HCT116 (cell line): ENCODE measurements at regions not wholly inside any gene's neighbourhood (a gene's known extent, or its start where the extent isn't known, plus 50 kb on each side); places are given as distances from the start of the nearest gene placed in this dataset.

ENCODE experiments used
- ATAC-seq: fragments of 200-7000 bp; cut with Tn5 transposase; 2 replicates; pipeline ENCODE4 v1.9.1; 2020; ENCODE audit warnings: mild to moderate bottlenecking, moderate library complexity
- BruUV-seq: library from RNA; stranded (reverse); fragments of 400-500 nt; replicated peaks from 2 replicates; lab custom pipeline; 2021; lab: Mats Ljungman, UMichigan
- CTCF ChIA-PET: fragments of 300-600 bp; sonication (Branson Sonifier 250); formaldehyde crosslinking; loops from one replicate; lab custom pipeline; 2021; ENCODE audit warnings: antibody characterized with exemption; lab: Charles Lee
- POLR2A ChIA-PET: fragments of 300-600, 350-600 bp; sonication (Branson Sonifier 250); formaldehyde crosslinking; loops from one replicate; lab custom pipeline; 2021; ENCODE audit warnings: antibody characterized with exemption; lab: Charles Lee
- RAD21 ChIA-PET, 2 experiments: fragments of 300-600 bp; sonication (Branson Sonifier 250); formaldehyde crosslinking; loops; one replicate each; lab custom pipeline; 2023; ENCODE audit warnings: low total read pairs in 2 of 2; ENCODE audit not compliant: uncharacterized antibody in 2 of 2, unreplicated experiment in 2 of 2, low non-redundant PET in 1 of 2; lab: Charles Lee
- DNase-seq: peaks from one replicate; pipeline ENCODE4 v3.0.0-alpha.2; 2010; ENCODE audit warnings: low read depth, low spot score
- H2AFZ ChIP-seq: fragments of 200-600 bp; shearing (Covaris generic), sonication (generic); 2 replicates; pipeline ENCODE4 v1.6.1; 2017; ENCODE audit warnings: low read depth, mixed run types, mixed read lengths, antibody characterized with exemption, low read length; ENCODE audit not compliant: poor library complexity, severe bottlenecking
- H3K27ac ChIP-seq: 2 replicates; pipeline ENCODE4 v1.5.1; 2012; ENCODE audit warnings: low read depth, low read length
- H3K27me3 ChIP-seq: fragments of 200-600 bp; sonication (generic); 2 replicates; pipeline ENCODE4 v1.6.1; 2016; ENCODE audit warnings: mixed run types, low read length, mixed read lengths; ENCODE audit not compliant: insufficient read depth
- H3K36me3 ChIP-seq, 2 experiments: fragments of 200-500 bp in 1 of 2; fragments of 200-600 bp in 1 of 2; sonication (Bioruptor generic) in 1 of 2; sonication (generic) in 1 of 2; 2 replicates each; pipeline versions ENCODE4 v1.5.1 to v1.6.1; 2014 to 2016; ENCODE audit warnings: low read length in 2 of 2, inconsistent platforms in 1 of 2, mixed read lengths in 1 of 2, mixed run types in 1 of 2; ENCODE audit not compliant: insufficient read depth in 2 of 2, control insufficient read depth in 1 of 2
- H3K4me1 ChIP-seq, 2 experiments: fragments of 200-600 bp in 1 of 2; sonication (generic) in 1 of 2; 2 replicates each; pipeline versions ENCODE4 v1.5.1 to v1.6.1; 2012 to 2017; ENCODE audit warnings: low read length in 2 of 2, inconsistent platforms in 1 of 2, mild to moderate bottlenecking in 1 of 2, mixed read lengths in 1 of 2, mixed run types in 1 of 2, moderate library complexity in 1 of 2; ENCODE audit not compliant: insufficient read depth in 2 of 2, control insufficient read depth in 1 of 2
- H3K4me2 ChIP-seq: fragments of 200-600 bp; sonication (generic); 2 replicates; pipeline ENCODE4 v1.6.1; 2017; ENCODE audit warnings: mixed run types, low read length, mixed read lengths
- H3K4me3 ChIP-seq, 2 experiments: fragments of 200-600 bp in 1 of 2; sonication (generic) in 1 of 2; replicated peaks in 1 of 2; 2 replicates each; pipeline ENCODE4 v1.5.1; 2011 to 2016; ENCODE audit warnings: low read length in 2 of 2, control low read depth in 1 of 2, low read depth in 1 of 2, mild to moderate bottlenecking in 1 of 2, mixed read lengths in 1 of 2, mixed run types in 1 of 2
- H3K79me2 ChIP-seq: fragments of 200-600 bp; sonication (generic); 2 replicates; pipeline ENCODE4 v1.6.1; 2017; ENCODE audit warnings: mild to moderate bottlenecking, mixed run types, low read length, moderate library complexity, mixed read lengths; ENCODE audit not compliant: insufficient read depth
- H3K9ac ChIP-seq: fragments of 200-600 bp; sonication (generic); 2 replicates; pipeline ENCODE4 v1.6.1; 2016; ENCODE audit warnings: low read length, mixed read lengths
- H3K9me2 ChIP-seq: fragments of 200-600 bp; sonication (generic), shearing (Covaris generic); 2 replicates; pipeline ENCODE4 v1.6.1; 2017; ENCODE audit warnings: mixed run types, mild to moderate bottlenecking, moderate library complexity; ENCODE audit not compliant: insufficient read depth
- H3K9me3 ChIP-seq, 2 experiments: fragments of 200-500 bp in 1 of 2; fragments of 200-600 bp in 1 of 2; sonication (Bioruptor generic) in 1 of 2; sonication (generic) in 1 of 2; 2 replicates each; pipeline ENCODE4 v1.6.1; 2014 to 2017; ENCODE audit warnings: low read length in 2 of 2, mixed read lengths in 2 of 2, inconsistent platforms in 1 of 2, low read depth in 1 of 2, mild to moderate bottlenecking in 1 of 2, mixed run types in 1 of 2, moderate library complexity in 1 of 2; ENCODE audit not compliant: control insufficient read depth in 1 of 2, insufficient read depth in 1 of 2
- H4K20me1 ChIP-seq: fragments of 200-600 bp; sonication (generic), shearing (Covaris generic); 2 replicates; pipeline ENCODE4 v1.6.1; 2017; ENCODE audit warnings: mixed run types, mild to moderate bottlenecking, moderate library complexity; ENCODE audit not compliant: insufficient read depth
- ATF3 ChIP-seq: IDR thresholded peaks from 2 replicates; pipeline ENCODE4 v1.6.1; 2012
- CBX3 ChIP-seq: IDR thresholded peaks from 2 replicates; pipeline ENCODE4 v1.6.1; 2012; ENCODE audit warnings: low read depth
- CTCF ChIP-seq, 3 experiments: fragments of 200-600 bp in 1 of 3; sonication (generic) in 1 of 3; IDR thresholded peaks in 2 of 3; conservative IDR thresholded peaks in 1 of 3; 2 replicates each; pipeline ENCODE4 v1.5.1; 2012 to 2017; ENCODE audit warnings: low read depth in 2 of 3, low read length in 2 of 3, antibody characterized with exemption in 1 of 3, borderline replicate concordance in 1 of 3, control low read depth in 1 of 3, mild to moderate bottlenecking in 1 of 3, mixed read lengths in 1 of 3, mixed run types in 1 of 3, moderate library complexity in 1 of 3; ENCODE audit not compliant: insufficient read depth in 1 of 3
- EZH2phosphoT487 ChIP-seq: fragments of 200-600 bp; IDR thresholded peaks from 2 replicates; pipeline ENCODE4 v1.6.1; 2018; ENCODE audit warnings: antibody characterized with exemption, borderline replicate concordance
- FOSL1 ChIP-seq: IDR thresholded peaks from 2 replicates; pipeline ENCODE4 v1.6.1; 2012; ENCODE audit warnings: low read depth
- MAX ChIP-seq: IDR thresholded peaks from 2 replicates; pipeline ENCODE4 v1.6.1; 2012
- POLR2AphosphoS5 ChIP-seq: IDR thresholded peaks from 2 replicates; pipeline ENCODE4 v1.6.1; 2011; ENCODE audit warnings: mild to moderate bottlenecking, low read depth, low read length, moderate library complexity
- intact Hi-C: fragments of 100-400 bp; cut with micrococcal nuclease; formaldehyde crosslinking; loops from 2 replicates; pipeline ENCODE4 v1.10.0; 2022

GRCh38 chr16:60279061-60279665, 1545.0 kb upstream of the GOT2 start:
- Histone ChIP-seq H3K27ac (no peak overlapping the region), H3K4me2 (no peak overlapping the region), H3K27me3 (no peaks in the 10 kb centered on the region), H3K4me3 (no peak overlapping the region), H3K9me3 (peaks cover 4 to 10% of the 10 kb centered on the region in 2 experiments; a peak in 2 of 4 replicates), H4K20me1 (no peaks in the 10 kb centered on the region), H3K79me2 (no peaks in the 10 kb centered on the region), H3K4me1 (no peaks in the 10 kb centered on the region), H3K9ac (no peak overlapping the region), H3K36me3 (no peaks in the 10 kb centered on the region), H3K9me2 (no peaks in the 10 kb centered on the region), H2AFZ (no peak overlapping the region)
- no TSS peak for BruUV-seq
- ATAC-seq, result no peak
- ChIA-PET CTCF (no interaction called here), POLR2A (no interaction called here), RAD21 (no interaction called here)
- intact Hi-C loops, result no loop called here
- DNase-seq, result no peak
- TF ChIP-seq ATF3 (no peak), POLR2AphosphoS5 (no peak), MAX (no peak), EZH2phosphoT487 (no peak), FOSL1 (no peak), CBX3 (no peak), CTCF (IDR thresholded peaks at IDR 0.05 in 2 of 3, conservative IDR thresholded peaks at IDR 0.05 in 1 of 3; ENCODE audit: borderline replicate concordance in 1 of 3, insufficient read depth in 1 of 3, low read depth in 2 of 3, low read length in 2 of 3) (no peak)
